Right renal pelvis (tissue), 4 donors: ENCODE measurements at regions not wholly inside any gene's neighbourhood (a gene's known extent, or its start where the extent isn't known, plus 50 kb on each side); places are given as distances from the start of the nearest gene placed in this dataset.
"Not testable (repeated sequence)": the region's sequence is repeated elsewhere in the genome, so short reads cannot be mapped to it uniquely, and the experiment has no call there.

Source experiments
- DNase-seq, 4 donors: peaks; one replicate each; pipeline ENCODE4 v3.0.0-alpha.2; 2013; ENCODE audit warnings: low read depth in 4 of 4, low spot score in 3 of 4, missing footprints in 1 of 4

GRCh38 chr15:66635006-66635405 lies 67.0 kb upstream of the SMAD6 start:
- DNase-seq = no peak

- DNase-seq = no peak
These were observed 66.2 kb upstream of the SMAD6 start for GRCh38 chr15:66635817-66636216.

- DNase-seq = not testable (repeated sequence)
These were observed 65.0 kb upstream of the SMAD6 start for GRCh38 chr15:66637044-66637443.

- DNase-seq = no peak
These were observed 63.7 kb upstream of the SMAD6 start for GRCh38 chr15:66638377-66638776.

GRCh38 chr15:66641485-66642315 lies 60.3 kb upstream of the SMAD6 start:
- no peak for DNase-seq

GRCh38 chr15:66642514-66642913 lies 59.5 kb upstream of the SMAD6 start:
- DNase-seq = no peak

GRCh38 chr15:66643033-66643432 lies 59.0 kb upstream of the SMAD6 start:
- DNase-seq = no peak

GRCh38 chr15:66644000-66644787 lies 57.8 kb upstream of the SMAD6 start:
- DNase-seq = no peak

- no peak for DNase-seq
These were observed 57.2 kb upstream of the SMAD6 start for GRCh38 chr15:66644869-66645268.

- DNase-seq = no peak
These were observed 55.7 kb upstream of the SMAD6 start for GRCh38 chr15:66646308-66646707.

- DNase-seq = no peak
These were observed 55.2 kb upstream of the SMAD6 start for GRCh38 chr15:66646799-66647198.

GRCh38 chr15:66647358-66647757 lies 54.7 kb upstream of the SMAD6 start:
- no peak for DNase-seq

GRCh38 chr15:66648588-66648987 lies 53.4 kb upstream of the SMAD6 start:
- DNase-seq = no peak

- no peak for DNase-seq
These were observed 52.6 kb upstream of the SMAD6 start for GRCh38 chr15:66649235-66649984.

- DNase-seq = no peak
These were observed 51.6 kb upstream of the SMAD6 start for GRCh38 chr15:66650433-66650832.

- DNase-seq = no peak
These were observed 50.8 kb upstream of the SMAD6 start for GRCh38 chr15:66651198-66651597.

- DNase-seq = no peak
These were observed 50.0 kb upstream of the SMAD6 start for GRCh38 chr15:66651913-66652642.
